Iris pigment epithelial cell (primary cell): ENCODE measurements at regions not wholly inside any gene's neighbourhood (a gene's known extent, or its start where the extent isn't known, plus 50 kb on each side); places are given as distances from the start of the nearest gene placed in this dataset.
"Not testable (repeated sequence)": the region's sequence is repeated elsewhere in the genome, so short reads cannot be mapped to it uniquely, and the experiment has no call there.

Source experiments
- DNase-seq: peaks from one replicate; pipeline ENCODE4 v3.0.0-alpha.2; 2011; ENCODE audit warnings: low read depth

- no peak for DNase-seq
Observed at GRCh38 chr13:32828711-32829110, 187.5 kb upstream of the KL start.

DNA sequence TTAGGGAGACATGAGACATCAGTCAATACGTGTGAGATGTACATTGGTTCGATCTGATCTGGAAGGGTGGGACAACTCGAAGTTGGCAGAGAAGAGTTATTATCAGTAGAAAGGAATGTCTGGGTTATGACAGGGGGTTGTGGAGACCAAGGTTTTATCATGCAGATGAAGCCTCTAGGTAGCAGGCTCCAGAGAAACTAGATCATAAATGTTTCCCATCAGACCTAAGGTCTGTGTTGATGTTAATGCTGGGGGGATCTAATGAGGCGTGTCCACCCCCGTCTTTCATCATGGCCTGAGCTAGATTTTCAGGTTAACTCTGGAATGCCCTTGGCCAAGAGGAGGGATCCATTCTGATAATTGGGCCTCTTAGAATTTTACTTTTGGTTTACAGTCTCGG is 187.0 kb upstream of the KL start:
- no peak for DNase-seq

DNA sequence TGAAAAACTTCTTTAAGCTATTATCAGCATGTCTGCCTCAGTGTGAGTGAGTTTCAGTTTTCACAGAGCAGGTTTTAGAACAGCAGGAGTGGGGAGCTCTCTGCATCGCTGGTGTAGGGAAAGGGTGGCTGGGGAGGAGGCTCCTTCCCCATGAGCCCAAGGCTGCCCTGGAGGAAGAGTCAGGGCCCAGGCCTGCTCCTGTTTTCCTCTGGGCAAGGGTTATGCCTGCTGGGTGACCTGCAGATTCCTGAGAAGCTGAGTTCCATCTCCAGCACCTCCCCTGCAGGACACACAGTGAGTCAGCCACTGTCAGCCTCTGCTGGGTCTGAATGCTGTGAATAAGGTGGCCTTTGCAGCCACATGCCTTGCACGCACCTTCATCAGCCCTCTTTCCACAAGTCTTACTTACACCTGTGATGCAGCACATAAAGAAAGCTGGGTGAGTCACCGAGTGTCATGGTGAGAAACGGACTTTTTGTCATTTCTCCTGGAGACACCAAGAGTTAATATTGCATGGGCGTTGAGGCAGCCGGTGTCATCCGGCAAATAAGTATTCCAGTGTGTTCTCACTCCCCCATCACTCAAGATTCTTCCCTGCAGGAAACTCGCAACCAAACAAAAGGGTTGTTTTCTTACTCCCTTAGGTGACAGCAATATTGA is 186.4 kb upstream of the KL start:
- peak; percentile 54 for DNase-seq

- no peak for DNase-seq
Observed at GRCh38 chr13:32830336-32831031, 185.7 kb upstream of the KL start.

GRCh38 chr13:32837307-32837972 is 178.8 kb upstream of the KL start:
- no peak for DNase-seq

DNA sequence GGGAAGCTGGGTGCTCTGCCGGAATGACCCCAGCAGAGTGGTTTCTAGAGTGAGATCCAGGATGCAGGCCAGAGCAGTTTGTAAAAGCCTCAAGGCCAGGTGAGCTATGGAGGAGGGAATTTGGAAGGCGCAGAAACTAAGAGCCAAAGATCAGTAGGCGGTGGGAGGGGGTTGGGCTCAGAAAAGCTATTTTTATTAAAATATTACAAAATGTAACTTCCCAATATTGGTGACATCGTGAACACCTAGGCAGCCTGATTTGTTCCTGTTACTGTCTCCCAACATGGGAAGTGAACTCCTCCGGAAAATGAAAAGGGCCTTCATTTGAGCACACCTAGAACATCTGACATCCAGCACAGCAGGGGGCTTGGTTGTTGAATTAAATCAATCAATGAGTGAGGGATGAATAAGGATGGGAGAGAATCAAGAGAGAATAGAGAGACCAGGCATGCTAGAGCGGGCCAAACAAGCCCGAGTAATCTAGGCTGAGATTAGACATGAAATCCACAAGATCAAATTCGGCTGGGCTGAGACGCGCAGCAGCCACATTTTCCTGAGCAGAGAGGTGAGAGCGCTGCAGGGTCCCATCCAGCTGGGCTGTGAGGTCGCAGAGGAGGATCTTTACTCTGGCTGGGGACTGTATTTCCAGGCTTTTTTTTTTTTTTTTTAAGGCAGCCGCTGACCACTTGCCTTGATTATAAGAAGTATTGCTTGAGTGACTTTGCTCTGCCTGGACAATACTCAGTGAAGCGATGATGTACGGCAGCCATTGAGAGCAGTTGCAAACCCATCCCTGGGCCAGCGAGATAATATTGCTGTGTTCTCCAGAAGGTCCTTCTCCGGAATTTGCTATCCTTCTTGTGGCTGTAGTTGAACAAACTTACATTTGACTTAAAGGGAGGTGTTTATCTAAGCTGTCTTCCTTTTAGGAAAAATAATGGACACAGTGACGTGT is 178.0 kb upstream of the KL start:
- DNase-seq = no peak

GRCh38 chr13:32838945-32839344 is 177.3 kb upstream of the KL start:
- DNase-seq = peak; percentile 34

DNA sequence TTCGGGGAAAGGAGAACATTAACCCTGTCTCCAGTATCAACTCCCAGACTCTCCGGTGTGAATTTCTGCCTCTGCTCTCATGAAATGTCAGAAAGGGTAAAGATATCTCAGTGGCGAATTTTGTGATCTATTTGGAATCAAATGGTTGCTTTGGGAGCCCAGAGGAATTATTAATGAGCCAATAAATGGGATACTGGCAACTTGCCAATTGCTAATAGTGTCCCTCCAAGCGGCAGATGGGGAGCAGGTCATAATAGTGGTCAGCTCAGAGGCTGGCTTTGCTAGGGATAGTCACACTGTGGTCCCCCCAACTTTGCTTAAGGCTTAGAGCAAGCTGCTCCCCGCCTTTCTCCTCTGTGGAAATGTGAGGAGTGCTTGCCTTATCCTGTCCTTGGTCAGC is 176.1 kb upstream of the KL start:
- DNase-seq = no peak

DNA sequence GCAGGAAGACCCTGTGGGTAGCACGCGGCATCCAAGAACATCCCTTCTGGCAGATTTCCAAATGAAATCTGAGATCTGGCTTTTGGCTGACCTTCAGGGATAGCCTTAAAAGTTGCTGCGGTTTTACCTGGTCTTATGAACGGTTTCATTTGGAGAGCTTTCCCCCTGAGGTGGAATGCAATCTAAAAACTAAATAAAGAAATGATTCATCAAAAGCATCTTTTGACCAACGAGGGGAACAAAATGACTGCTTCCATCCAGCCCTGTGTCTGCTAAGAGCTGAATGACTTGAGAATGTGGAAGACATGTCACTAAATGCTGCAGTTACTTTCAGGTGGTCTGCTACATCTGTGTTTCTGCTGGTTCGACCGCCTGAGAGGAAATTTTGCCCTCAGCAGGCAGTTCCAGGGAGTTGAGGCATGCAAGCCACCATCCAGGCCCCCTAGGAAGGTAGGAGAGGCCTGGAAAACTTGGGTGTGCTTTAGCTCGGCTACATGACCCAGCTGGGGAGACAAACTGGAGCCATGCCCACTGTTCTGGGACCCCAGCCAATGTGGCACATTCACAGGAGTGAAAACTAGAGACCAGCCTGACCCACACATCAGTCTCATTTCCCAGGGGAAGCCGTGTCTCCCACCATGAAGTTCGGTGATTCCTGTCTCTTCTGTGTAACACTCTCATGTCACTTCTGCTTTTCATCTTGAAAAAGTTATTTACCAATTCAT is 175.1 kb upstream of the KL start:
- peak; percentile 15 for DNase-seq

- DNase-seq = no peak
Observed at GRCh38 chr13:32845952-32846950, 170.0 kb upstream of the KL start.

- not testable (repeated sequence) for DNase-seq
Observed at GRCh38 chr13:32847976-32848375, 168.2 kb upstream of the KL start.

DNA sequence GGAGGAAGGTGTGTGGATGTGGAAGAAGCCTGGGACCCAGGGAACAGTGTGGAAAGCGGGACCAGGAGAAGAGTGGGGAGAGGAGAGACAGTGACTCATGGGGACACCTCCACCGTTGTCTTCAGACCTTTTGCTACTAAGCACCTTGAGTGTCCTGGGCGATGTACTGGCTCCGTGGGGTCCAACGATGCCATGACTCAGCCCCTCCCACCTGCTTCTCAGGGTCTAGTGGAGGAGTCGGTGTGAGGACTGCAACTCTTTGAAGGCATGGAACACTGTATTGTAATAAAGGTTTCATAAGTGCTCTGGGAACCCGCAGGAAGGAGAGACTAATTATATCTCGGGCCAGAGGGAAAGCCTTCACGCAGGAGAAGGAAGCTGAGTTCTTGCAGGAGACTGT is 166.9 kb upstream of the KL start:
- DNase-seq = no peak

GRCh38 chr13:32850316-32851052 is 165.7 kb upstream of the KL start:
- DNase-seq = no peak

GRCh38 chr13:32851083-32852069 is 164.8 kb upstream of the KL start:
- DNase-seq = peak; percentile 12

DNA sequence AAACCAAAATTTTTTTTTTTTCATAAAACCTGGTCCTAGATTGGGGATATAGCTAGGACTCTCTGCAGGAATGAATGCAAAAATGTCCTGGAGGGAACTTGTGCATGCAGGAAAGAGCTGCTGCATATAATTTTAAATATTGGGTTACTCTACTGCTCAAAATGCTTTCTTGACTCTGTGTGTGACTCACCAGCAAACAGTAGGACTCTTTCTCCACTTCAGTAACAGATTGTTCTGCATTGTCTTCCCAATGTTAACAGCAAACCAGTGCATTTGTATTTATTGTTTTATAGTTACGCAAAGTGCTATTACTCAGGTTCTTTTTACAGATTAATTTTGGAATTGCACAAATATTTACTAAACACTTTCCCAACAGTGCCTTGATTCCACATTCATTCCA is 163.7 kb upstream of the KL start:
- DNase-seq = peak; percentile 33

- DNase-seq = no peak
Observed at GRCh38 chr13:32857077-32857476, 159.1 kb upstream of the KL start.

GRCh38 chr13:32857689-32858088 is 158.5 kb upstream of the KL start:
- no peak for DNase-seq

GRCh38 chr13:32859707-32860292 is 156.4 kb upstream of the KL start:
- DNase-seq = no peak
